LHCN-M2 (cell line): ENCODE measurements at regions not wholly inside any gene's neighbourhood (a gene's known extent, or its start where the extent isn't known, plus 50 kb on each side); places are given as distances from the start of the nearest gene placed in this dataset.

ENCODE experiments used
- DNase-seq: peaks from one replicate; pipeline ENCODE4 v3.0.0-alpha.2; 2012; ENCODE audit warnings: low read depth

- no peak for DNase-seq
Measured at GRCh38 chr4:11342401-11342800, 86.3 kb downstream of the HS3ST1 start.

GRCh38 chr4:11341337-11342043 lies 87.2 kb downstream of the HS3ST1 start:
- no peak for DNase-seq

- DNase-seq = no peak
Measured at GRCh38 chr4:11338956-11339782, 89.5 kb downstream of the HS3ST1 start.

- DNase-seq = no peak
Measured at GRCh38 chr4:11337287-11337686, 91.4 kb downstream of the HS3ST1 start.

GRCh38 chr4:11336435-11336834 lies 92.3 kb downstream of the HS3ST1 start:
- no peak for DNase-seq

- DNase-seq = no peak
Measured at GRCh38 chr4:11334887-11335286, 93.8 kb downstream of the HS3ST1 start.

GRCh38 chr4:11328401-11328800 lies 100.3 kb downstream of the HS3ST1 start:
- DNase-seq = no peak

GRCh38 chr4:11326021-11326420 lies 102.7 kb downstream of the HS3ST1 start:
- no peak for DNase-seq

- DNase-seq = no peak
Measured at GRCh38 chr4:11323771-11324170, 104.9 kb downstream of the HS3ST1 start.

- DNase-seq = no peak
Measured at GRCh38 chr4:11313157-11313943, 115.3 kb downstream of the HS3ST1 start.

- peak; percentile 3 for DNase-seq
Measured at GRCh38 chr4:11312389-11312788, 116.3 kb downstream of the HS3ST1 start.

GRCh38 chr4:11301075-11301660 lies 127.5 kb downstream of the HS3ST1 start:
- DNase-seq = no peak

- no peak for DNase-seq
Measured at GRCh38 chr4:11299836-11300235, 128.9 kb downstream of the HS3ST1 start.

- no peak for DNase-seq
Measured at GRCh38 chr4:11299016-11299415, 129.7 kb downstream of the HS3ST1 start.

GRCh38 chr4:11298451-11298850 lies 130.2 kb downstream of the HS3ST1 start:
- no peak for DNase-seq

GRCh38 chr4:11297627-11298026 lies 131.1 kb downstream of the HS3ST1 start:
- DNase-seq = no peak

GRCh38 chr4:11297201-11297600 lies 131.5 kb downstream of the HS3ST1 start:
- no peak for DNase-seq

- DNase-seq = no peak
Measured at GRCh38 chr4:11293866-11294265, 134.8 kb downstream of the HS3ST1 start.

- no peak for DNase-seq
Measured at GRCh38 chr4:11287055-11287454, 141.6 kb downstream of the HS3ST1 start.

GRCh38 chr4:11286533-11286932 lies 142.2 kb downstream of the HS3ST1 start:
- no peak for DNase-seq

- peak; percentile 1 for DNase-seq
Measured at GRCh38 chr4:11281720-11282119, 147.0 kb downstream of the HS3ST1 start.

GRCh38 chr4:11271263-11271662 lies 157.4 kb downstream of the HS3ST1 start:
- DNase-seq = no peak
